ENCODE measurements at regions not wholly inside any gene's neighbourhood (a gene's known extent, or its start where the extent isn't known, plus 50 kb on each side); places are given as distances from the start of the nearest gene placed in this dataset.
"Not testable (repeated sequence)": the region's sequence is repeated elsewhere in the genome, so short reads cannot be mapped to it uniquely, and the experiment has no call there.

GRCh38 chr11:134953417-134953970 is 541.5 kb upstream of the B3GAT1 start:
- not testable (repeated sequence) for TF ChIP-seq NFRKB (IDR thresholded peaks at IDR 0.05); TARDBP (IDR thresholded peaks at IDR 0.05); SP1 (IDR thresholded peaks at IDR 0.05); ARNT (IDR thresholded peaks at IDR 0.05); LEF1 (IDR thresholded peaks at IDR 0.05; ENCODE audit: borderline replicate concordance)
- TF ChIP-seq, protein P1, sequence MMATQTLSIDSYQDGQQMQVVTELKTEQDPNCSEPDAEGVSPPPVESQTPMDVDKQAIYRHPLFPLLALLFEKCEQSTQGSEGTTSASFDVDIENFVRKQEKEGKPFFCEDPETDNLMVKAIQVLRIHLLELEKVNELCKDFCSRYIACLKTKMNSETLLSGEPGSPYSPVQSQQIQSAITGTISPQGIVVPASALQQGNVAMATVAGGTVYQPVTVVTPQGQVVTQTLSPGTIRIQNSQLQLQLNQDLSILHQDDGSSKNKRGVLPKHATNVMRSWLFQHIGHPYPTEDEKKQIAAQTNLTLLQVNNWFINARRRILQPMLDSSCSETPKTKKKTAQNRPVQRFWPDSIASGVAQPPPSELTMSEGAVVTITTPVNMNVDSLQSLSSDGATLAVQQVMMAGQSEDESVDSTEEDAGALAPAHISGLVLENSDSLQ (IDR thresholded peaks at IDR 0.05), result not testable (repeated sequence)
